HK-2 (cell line): ENCODE measurements at regions not wholly inside any gene's neighbourhood (a gene's known extent, or its start where the extent isn't known, plus 50 kb on each side); places are given as distances from the start of the nearest gene placed in this dataset.

Experiments used
- DNase-seq: peaks from one replicate; pipeline ENCODE4 v3.0.0-alpha.2; 2018; ENCODE audit not compliant: unreplicated experiment

DNA sequence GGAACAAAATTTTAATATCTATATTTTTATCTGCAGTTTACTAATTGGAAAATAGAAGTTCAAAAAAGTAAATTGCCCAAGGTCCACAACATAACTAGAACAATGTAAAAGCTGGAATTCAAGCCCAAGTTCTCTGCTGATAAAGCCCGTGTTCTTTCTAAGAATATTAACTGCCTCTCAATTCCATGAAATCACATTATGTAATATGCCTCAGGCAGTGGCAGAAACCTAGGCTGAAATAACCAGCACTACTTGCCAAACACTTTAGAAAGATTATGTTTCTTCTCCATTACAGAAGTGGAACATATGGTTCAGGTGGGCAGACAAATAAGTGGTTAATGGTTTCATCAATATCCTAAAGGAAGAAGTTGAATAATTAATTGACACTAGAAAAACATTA, 56.7 kb upstream of the ADGRL3 start:
- DNase-seq: no peak

DNA sequence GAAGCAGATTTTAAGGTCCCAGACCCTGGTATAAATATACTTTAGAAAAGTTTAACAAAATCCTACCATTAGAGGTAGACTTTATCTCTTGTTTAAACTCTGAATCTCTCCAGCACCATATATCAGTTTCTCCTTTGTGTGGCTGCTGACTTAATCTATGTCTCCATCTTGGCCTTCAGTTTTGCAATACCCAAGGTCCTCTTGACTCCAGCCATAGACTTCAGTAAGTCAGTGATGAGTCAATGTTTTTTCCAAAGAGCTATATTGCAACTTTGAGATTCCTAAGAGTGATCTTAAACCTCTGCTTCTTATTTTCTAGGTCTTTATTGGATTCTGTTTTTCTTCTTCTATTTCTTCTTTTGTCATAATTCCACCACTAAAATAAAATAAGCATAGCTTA, 50.8 kb upstream of the ADGRL3 start:
- DNase-seq: no peak
